ENCODE measurements at regions not wholly inside any gene's neighbourhood (a gene's known extent, or its start where the extent isn't known, plus 50 kb on each side); places are given as distances from the start of the nearest gene placed in this dataset.

GRCh38 chr15:95541301-95541700 lies 789.2 kb upstream of the NR2F2 start:
- DNase-seq = no peak

- DNase-seq = no peak
Measured at GRCh38 chr15:95549168-95549738, 781.2 kb upstream of the NR2F2 start.

GRCh38 chr15:95550702-95551101 lies 779.8 kb upstream of the NR2F2 start:
- DNase-seq = no peak

- DNase-seq = no peak
Measured at GRCh38 chr15:95556225-95556624, 774.3 kb upstream of the NR2F2 start.

GRCh38 chr15:95556866-95557225 lies 773.7 kb upstream of the NR2F2 start:
- DNase-seq = no peak

GRCh38 chr15:95557226-95558046 lies 773.1 kb upstream of the NR2F2 start:
- no peak for DNase-seq

GRCh38 chr15:95558131-95558530 lies 772.4 kb upstream of the NR2F2 start:
- DNase-seq = no peak

GRCh38 chr15:95558916-95559315 lies 771.6 kb upstream of the NR2F2 start:
- no peak for DNase-seq

GRCh38 chr15:95559875-95560394 lies 770.6 kb upstream of the NR2F2 start:
- no peak for DNase-seq

- no peak for DNase-seq
Measured at GRCh38 chr15:95561463-95561862, 769.0 kb upstream of the NR2F2 start.

- DNase-seq = no peak
Measured at GRCh38 chr15:95563634-95564033, 766.9 kb upstream of the NR2F2 start.

GRCh38 chr15:95565016-95565600 lies 765.4 kb upstream of the NR2F2 start:
- no peak for DNase-seq

- DNase-seq = no peak
Measured at GRCh38 chr15:95565690-95566089, 764.8 kb upstream of the NR2F2 start.

- DNase-seq = no peak
Measured at GRCh38 chr15:95567686-95568085, 762.8 kb upstream of the NR2F2 start.

GRCh38 chr15:95574053-95574452 lies 756.4 kb upstream of the NR2F2 start:
- no peak for DNase-seq

- DNase-seq = no peak
Measured at GRCh38 chr15:95577927-95578326, 752.6 kb upstream of the NR2F2 start.

- no peak for DNase-seq
Measured at GRCh38 chr15:95580121-95580520, 750.4 kb upstream of the NR2F2 start.

- no peak for DNase-seq
Measured at GRCh38 chr15:95581595-95581994, 748.9 kb upstream of the NR2F2 start.

- no peak for DNase-seq
Measured at GRCh38 chr15:95584088-95584487, 746.4 kb upstream of the NR2F2 start.

GRCh38 chr15:95588056-95588455 lies 742.4 kb upstream of the NR2F2 start:
- no peak for DNase-seq

- DNase-seq = no peak
Measured at GRCh38 chr15:95590533-95591044, 739.9 kb upstream of the NR2F2 start.

- no peak for DNase-seq
Measured at GRCh38 chr15:95591270-95591669, 739.2 kb upstream of the NR2F2 start.

- no peak for DNase-seq
Measured at GRCh38 chr15:95591886-95592285, 738.6 kb upstream of the NR2F2 start.

GRCh38 chr15:95594496-95594895 lies 736.0 kb upstream of the NR2F2 start:
- no peak for DNase-seq

Measured in activated CD4-positive, alpha-beta T cell treated with anti-CD3 and anti-CD28 coated beads for 1 hour (primary cell).